Stimulated activated CD4-positive, alpha-beta T cell treated with anti-CD3 and anti-CD28 coated beads, Interleukin-1b, Interleukin-23, amount 100 ng/mL, for 24 hours (primary cell): ENCODE measurements at regions not wholly inside any gene's neighbourhood (a gene's known extent, or its start where the extent isn't known, plus 50 kb on each side); places are given as distances from the start of the nearest gene placed in this dataset.
"Not testable (repeated sequence)": the region's sequence is repeated elsewhere in the genome, so short reads cannot be mapped to it uniquely, and the experiment has no call there.

Source experiments
- DNase-seq, 4 experiments: peaks; one replicate each; pipeline ENCODE4 v3.0.0-alpha.2; 2020; ENCODE audit warnings: low read depth in 4 of 4, low spot score in 1 of 4

- not testable (repeated sequence) for DNase-seq
Observed at GRCh38 chr1:209202321-209202720, 381.2 kb upstream of the CAMK1G start.

DNA sequence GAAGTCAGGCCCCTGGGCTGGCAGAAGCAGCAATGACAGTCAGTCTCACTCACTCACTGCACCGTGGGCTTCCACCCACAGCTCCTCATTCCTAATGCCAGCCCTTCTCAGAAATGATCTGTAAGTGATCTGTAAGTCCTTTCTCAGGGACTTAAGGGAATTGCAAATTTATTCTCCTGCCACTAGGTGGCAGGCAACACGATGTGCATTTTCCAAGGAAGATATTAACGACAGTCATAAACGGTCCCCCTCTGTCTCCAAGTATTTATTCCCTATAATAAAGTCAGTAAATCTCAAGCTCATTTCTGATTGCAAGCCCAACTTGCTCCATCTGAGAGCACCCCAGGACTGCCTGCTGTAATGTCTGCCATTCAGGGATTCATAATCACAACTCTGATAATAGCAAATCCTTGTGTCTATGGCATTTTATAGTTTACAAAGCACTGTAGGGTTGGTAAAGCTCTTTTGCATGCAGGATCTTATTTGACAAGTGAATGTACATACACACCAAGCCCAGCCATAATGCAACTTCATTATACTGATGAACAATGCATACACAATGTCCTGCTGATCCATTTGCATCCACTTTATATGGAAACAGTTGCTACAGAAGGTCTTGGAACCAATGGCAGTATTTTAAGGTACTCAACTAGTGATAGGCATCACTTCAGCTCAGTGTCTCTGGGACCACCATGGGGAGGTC lies 380.5 kb upstream of the CAMK1G start:
- DNase-seq = no peak

GRCh38 chr1:209203533-209203895 lies 380.0 kb upstream of the CAMK1G start:
- no peak for DNase-seq

DNA sequence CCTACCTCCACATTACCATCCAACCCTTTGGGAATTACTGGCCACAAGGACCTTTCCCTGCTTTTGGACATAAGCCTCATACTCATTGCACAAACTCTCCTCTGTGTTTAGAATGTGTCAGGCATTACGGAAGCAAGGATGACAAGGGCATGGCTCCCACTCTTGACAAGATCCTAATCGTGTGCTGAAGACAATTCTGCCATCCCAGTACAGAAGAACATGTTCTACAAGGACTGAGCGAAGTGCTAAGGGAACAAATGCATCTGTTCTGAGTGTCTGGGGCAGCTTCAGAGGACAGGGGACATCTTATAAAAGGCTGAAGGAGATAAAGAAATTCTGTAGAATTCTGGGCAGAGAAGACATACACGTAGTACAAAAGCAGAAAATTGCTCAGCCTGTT lies 378.5 kb upstream of the CAMK1G start:
- DNase-seq = no peak

GRCh38 chr1:209207126-209207700 lies 376.3 kb upstream of the CAMK1G start:
- no peak for DNase-seq

GRCh38 chr1:209207701-209208286 lies 375.7 kb upstream of the CAMK1G start:
- DNase-seq = no peak

DNA sequence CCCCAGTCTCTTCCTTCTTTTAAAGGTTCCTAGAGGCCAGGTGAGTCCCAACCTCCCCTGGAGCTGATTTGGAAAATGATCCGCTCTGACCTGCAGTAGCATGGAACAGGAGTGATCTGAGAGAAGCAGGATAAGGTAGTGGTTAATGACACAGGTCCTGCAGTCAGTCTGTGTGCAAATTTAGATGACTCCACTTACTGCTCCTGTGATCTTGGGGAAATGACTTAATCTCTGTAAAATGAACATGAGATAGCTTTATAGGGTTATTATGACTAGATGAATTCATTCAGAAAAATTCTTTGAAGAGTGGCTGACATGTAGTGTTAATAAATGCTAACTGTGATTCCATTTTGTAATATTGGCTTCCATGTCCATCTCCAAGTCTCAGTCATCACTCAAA lies 374.9 kb upstream of the CAMK1G start:
- no peak for DNase-seq

GRCh38 chr1:209213989-209214388 lies 369.5 kb upstream of the CAMK1G start:
- no peak for DNase-seq

DNA sequence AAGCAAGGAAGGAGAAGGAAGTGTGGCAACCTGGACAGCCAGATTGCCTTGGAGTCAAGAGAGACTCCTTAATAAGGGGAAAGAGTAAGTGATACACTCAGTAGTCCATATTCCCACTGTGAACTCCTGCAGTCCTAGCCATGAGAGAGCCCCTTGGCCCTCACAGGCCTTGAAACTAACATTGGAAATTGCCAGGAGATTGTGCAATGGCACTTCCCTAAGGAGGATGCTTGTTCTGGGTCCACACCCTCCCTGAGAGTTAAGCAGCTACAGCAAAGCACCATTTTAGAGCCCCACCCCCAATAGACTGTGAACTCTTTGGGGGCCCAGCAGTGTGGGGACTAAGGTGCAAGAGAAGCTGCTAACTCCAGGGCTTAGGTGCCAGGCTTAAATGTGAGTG lies 367.7 kb upstream of the CAMK1G start:
- DNase-seq = no peak

DNA sequence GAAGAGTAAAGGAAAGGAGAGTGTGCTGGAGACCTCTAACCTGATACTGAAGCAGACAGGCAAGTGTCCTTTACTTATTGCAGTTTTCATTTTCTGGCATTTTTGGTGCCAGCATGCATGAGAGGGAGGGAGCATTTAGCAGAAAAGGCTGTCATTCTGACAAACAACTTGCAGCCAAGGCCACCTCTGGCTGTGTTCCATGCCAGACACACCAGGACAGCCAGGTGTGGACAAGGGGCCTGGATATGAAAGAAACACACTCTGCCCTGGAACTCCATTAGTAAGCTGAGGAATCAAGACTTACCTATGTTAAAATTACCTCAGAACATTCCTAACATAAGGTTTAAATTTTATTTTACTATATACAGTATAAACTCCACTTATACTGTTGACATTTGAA lies 365.4 kb upstream of the CAMK1G start:
- DNase-seq = no peak

- no peak for DNase-seq
Observed at GRCh38 chr1:209218981-209219380, 364.5 kb upstream of the CAMK1G start.

GRCh38 chr1:209219791-209220524 lies 363.6 kb upstream of the CAMK1G start:
- no peak for DNase-seq

GRCh38 chr1:209222826-209223225 lies 360.7 kb upstream of the CAMK1G start:
- no peak for DNase-seq

DNA sequence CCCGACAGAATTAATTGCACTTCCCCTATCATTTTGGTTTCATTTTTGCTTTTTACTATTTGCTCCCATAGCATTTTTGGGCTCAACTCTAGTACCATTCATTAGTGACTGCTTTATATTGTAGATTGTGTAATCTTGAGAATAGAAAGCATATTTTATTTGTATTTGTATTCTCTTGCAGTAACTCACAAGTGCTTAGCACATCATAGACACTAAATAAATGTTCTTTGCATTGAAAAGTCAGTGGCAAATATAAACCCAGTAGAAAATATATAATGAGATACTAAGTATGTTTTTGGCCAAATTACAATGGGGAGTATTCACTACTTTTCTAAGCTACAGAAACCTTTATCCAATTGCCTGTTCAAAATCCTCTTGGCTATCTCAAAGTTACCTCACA lies 359.7 kb upstream of the CAMK1G start:
- no peak for DNase-seq

DNA sequence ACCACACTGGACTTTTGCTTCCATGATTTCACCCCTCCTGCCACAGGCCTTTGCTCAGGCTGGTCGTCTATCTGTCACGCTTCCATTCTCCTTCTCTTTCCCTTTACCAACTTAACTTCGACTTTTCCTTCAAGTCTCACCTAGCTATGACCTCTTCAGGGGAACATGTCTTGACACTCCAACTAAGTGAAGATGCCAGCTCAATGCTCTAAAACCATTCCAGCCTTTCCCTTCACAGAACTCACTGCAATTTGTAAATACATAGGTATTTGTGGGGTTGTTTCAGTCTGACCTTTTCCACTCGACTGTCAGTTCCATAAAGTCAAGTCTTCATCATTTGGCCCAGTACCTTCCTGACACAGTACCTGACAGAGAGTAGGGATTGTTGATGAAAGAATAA lies 358.6 kb upstream of the CAMK1G start:
- no peak for DNase-seq

- no peak for DNase-seq
Observed at GRCh38 chr1:209227171-209227570, 356.3 kb upstream of the CAMK1G start.

DNA sequence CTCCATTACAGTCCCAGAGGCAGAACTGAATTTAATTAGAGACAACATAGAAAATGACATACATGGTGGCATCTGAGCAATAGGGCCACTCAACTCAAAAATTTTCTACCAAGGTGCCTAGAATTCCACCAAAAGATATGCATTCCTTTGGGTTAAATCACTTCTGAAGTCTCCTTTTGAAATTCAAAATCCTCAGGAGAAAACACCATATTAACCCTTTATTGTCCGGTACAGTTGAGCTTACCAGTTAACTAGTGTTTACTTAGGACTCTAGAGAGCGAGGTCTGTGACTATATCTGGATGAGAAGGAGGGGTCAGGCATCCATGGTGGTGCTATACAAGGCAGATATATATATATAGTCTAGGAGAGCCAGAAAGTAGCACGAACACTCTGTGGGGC lies 355.6 kb upstream of the CAMK1G start:
- DNase-seq = no peak

DNA sequence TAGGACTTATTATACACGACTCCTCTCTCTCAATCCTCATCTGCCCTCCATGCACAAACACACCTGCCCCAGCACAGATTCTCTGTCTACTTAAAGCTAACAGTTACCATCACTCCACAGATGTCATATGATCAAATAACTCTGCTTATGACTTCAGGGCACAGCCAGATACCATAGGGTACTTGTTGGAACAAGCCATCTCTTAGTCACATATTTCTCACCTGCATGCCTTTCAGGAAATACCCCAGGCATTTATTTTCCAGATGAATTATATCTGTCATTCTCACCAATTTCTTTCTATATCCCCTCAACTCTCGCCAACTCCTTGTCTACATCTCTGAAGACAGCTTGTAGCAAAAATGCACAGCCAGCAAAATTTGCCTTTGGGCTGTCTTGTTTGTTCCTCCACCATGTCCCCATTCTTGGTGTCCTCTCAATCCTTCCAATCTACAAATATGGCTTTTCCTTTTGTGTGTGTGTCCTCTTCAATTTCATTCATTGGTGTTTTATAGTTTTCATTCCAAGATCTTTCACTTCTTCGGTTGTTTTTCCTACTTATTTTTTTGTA lies 353.9 kb upstream of the CAMK1G start:
- no peak for DNase-seq

- no peak for DNase-seq
Observed at GRCh38 chr1:209230314-209230713, 353.2 kb upstream of the CAMK1G start.

DNA sequence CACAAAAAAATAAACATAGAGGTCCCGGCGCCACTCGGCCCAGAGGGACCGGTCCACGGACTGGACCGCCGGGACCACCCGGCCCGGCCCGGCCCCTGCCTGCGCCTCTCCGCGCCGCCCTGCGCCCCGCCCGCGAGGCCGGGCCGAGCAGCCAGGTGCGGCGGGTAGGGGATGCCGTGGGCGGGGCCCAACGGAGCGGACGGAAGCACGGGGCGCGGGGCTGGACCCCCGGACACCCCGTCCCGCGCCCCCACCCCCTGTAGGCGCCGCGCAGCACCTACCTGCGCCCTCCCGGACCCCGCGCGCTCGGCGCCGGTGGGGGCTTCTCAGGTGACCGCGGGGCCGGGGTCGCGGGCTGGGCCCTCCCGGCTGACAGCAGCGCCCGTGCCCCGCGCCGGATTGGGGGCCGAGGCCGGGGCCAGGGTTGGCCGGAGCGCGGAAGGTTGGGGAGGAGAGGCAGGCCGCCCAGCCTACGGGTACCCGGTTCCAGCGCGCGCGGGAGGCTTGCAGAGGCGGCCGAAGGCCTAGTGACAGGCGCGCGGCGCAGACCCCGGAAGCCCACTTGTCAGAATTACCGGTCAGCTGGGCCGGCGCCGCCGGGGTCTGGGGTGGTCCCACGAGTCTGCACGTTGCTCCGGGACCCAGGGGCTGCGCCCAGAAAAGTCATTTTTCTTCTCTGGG lies 351.9 kb upstream of the CAMK1G start:
- no peak for DNase-seq

DNA sequence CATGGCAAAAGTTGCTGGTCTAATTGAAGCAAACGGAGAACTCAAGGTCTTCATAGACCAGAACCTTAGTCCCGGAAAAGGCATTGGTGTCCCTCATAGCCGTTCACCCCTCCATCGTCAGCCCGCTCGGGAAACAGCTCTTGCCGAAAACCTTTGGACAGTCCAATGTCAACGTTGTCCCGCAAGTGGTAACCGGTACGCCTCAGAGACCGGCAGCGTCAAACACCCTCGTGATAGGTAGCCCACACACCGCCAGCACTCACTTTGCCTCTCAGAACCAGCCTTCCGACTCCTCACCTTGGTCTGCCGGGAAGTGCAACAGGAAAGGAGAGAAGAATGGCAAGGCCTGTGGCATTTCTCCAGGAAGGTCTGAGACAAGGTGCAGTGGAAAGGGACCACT lies 351.3 kb upstream of the CAMK1G start:
- DNase-seq = no peak
